IMR-90 (cell line): ENCODE measurements at regions not wholly inside any gene's neighbourhood (a gene's known extent, or its start where the extent isn't known, plus 50 kb on each side); places are given as distances from the start of the nearest gene placed in this dataset.
A peak's percentile ranks its signal among the peaks of the same experiment; 100 is the strongest.

Source experiments
- ATAC-seq: fragments of 200-7000 bp; cut with Tn5 transposase; 2 replicates; pipeline ENCODE4 v1.9.1; 2020; ENCODE audit warnings: low read depth, mild to moderate bottlenecking, moderate library complexity
- BruUV-seq: library from RNA; stranded (reverse); fragments of 400-500 nt; replicated peaks from 2 replicates; lab custom pipeline; 2021; lab: Mats Ljungman, UMichigan
- CTCF ChIA-PET: fragments of 300-600 bp; formaldehyde crosslinking; extraction: SDS; loops from one replicate; lab custom pipeline; 2021; ENCODE audit warnings: antibody characterized with exemption; lab: Yijun Ruan, JAX
- POLR2A ChIA-PET: fragments of 300-600 bp; sonication (Branson Sonifier 250); formaldehyde crosslinking; loops from one replicate; lab custom pipeline; 2022; ENCODE audit warnings: antibody characterized with exemption; ENCODE audit not compliant: unreplicated experiment; lab: Charles Lee
- DNase-seq: peaks from one replicate; pipeline ENCODE4 v3.0.0; 2013
- H2AFZ ChIP-seq: replicated peaks from 2 replicates; pipeline ENCODE3; 2013; ENCODE audit warnings: low read length, mild to moderate bottlenecking; ENCODE audit not compliant: poor library complexity
- H2AK5ac ChIP-seq: 2 replicates; pipeline ENCODE4 v1.6.1; 2013; ENCODE audit warnings: low read depth, low read length, inconsistent platforms
- H2AK9ac ChIP-seq: replicated peaks from 2 replicates; pipeline ENCODE3; 2013; ENCODE audit warnings: mild to moderate bottlenecking, low read depth, low read length, moderate library complexity; ENCODE audit not compliant: poor library complexity
- H2BK120ac ChIP-seq: 2 replicates; pipeline ENCODE4 v1.6.1; 2013; ENCODE audit warnings: low read depth, low read length, inconsistent platforms
- H2BK15ac ChIP-seq: 3 replicates; pipeline ENCODE4 v1.6.1; 2013; ENCODE audit warnings: low read depth, low read length, inconsistent platforms
- H2BK20ac ChIP-seq: 2 replicates; pipeline ENCODE4 v1.6.1; 2013; ENCODE audit warnings: low read depth, mild to moderate bottlenecking, inconsistent platforms, low read length, moderate library complexity
- H2BK5ac ChIP-seq: 2 replicates; pipeline ENCODE4 v1.6.1; 2013; ENCODE audit warnings: mild to moderate bottlenecking, low read depth, low read length, inconsistent platforms; ENCODE audit not compliant: poor library complexity, severe bottlenecking
- H3K14ac ChIP-seq: replicated peaks from 2 replicates; pipeline ENCODE4 v1.6.1; 2013; ENCODE audit warnings: low read depth, low read length, inconsistent platforms
- H3K18ac ChIP-seq: 2 replicates; pipeline ENCODE4 v1.6.1; 2013; ENCODE audit warnings: low read depth, low read length, control low read depth
- H3K23ac ChIP-seq: 2 replicates; pipeline ENCODE4 v1.6.1; 2013; ENCODE audit warnings: low read depth, low read length, inconsistent platforms
- H3K27ac ChIP-seq: 2 replicates; pipeline ENCODE4 v1.5.1; 2013; ENCODE audit warnings: mild to moderate bottlenecking, control low read depth, low read length; ENCODE audit not compliant: insufficient read depth
- H3K27me3 ChIP-seq: 2 replicates; pipeline ENCODE4 v1.6.1; 2013; ENCODE audit warnings: low read length; ENCODE audit not compliant: control insufficient read depth, insufficient read depth
- H3K36me3 ChIP-seq: 2 replicates; pipeline ENCODE4 v1.6.1; 2013; ENCODE audit warnings: low read length, mixed read lengths; ENCODE audit not compliant: control insufficient read depth, insufficient read depth
- H3K4ac ChIP-seq: 2 replicates; pipeline ENCODE4 v1.6.1; 2013; ENCODE audit warnings: low read depth, low read length, inconsistent platforms
- H3K4me1 ChIP-seq: 2 replicates; pipeline ENCODE4 v1.6.1; 2013; ENCODE audit warnings: low read length, mixed read lengths; ENCODE audit not compliant: control insufficient read depth, insufficient read depth
- H3K4me2 ChIP-seq: 2 replicates; pipeline ENCODE4 v1.6.1; 2013; ENCODE audit warnings: low read depth, mild to moderate bottlenecking, control low read depth, low read length, moderate library complexity
- H3K4me3 ChIP-seq: 2 replicates; pipeline ENCODE4 v1.5.1; 2013; ENCODE audit warnings: low read depth, mild to moderate bottlenecking, control low read depth, low read length, moderate library complexity; ENCODE audit not compliant: insufficient read depth
- H3K56ac ChIP-seq: 2 replicates; pipeline ENCODE4 v1.6.1; 2013; ENCODE audit warnings: low read length, inconsistent platforms; ENCODE audit not compliant: insufficient read depth; ENCODE audit errors: extremely low read depth
- H3K79me1 ChIP-seq, 2 experiments: 2 replicates each; pipeline ENCODE4 v1.6.1; 2013; ENCODE audit warnings: low read length in 2 of 2, inconsistent platforms in 1 of 2, low read depth in 1 of 2
- H3K9ac ChIP-seq: 2 replicates; pipeline ENCODE4 v1.6.1; 2013; ENCODE audit warnings: low read depth, low read length, control low read depth
- H3K9me1 ChIP-seq: 2 replicates; pipeline ENCODE4 v1.6.1; 2013; ENCODE audit warnings: low read length, inconsistent platforms; ENCODE audit not compliant: insufficient read depth
- H3K9me3 ChIP-seq: 2 replicates; pipeline ENCODE4 v1.6.1; 2013; ENCODE audit warnings: low read length; ENCODE audit not compliant: control insufficient read depth, insufficient read depth
- H4K20me1 ChIP-seq: 2 replicates; pipeline ENCODE4 v1.6.1; 2013; ENCODE audit warnings: low read length, inconsistent platforms; ENCODE audit not compliant: insufficient read depth
- H4K5ac ChIP-seq: 2 replicates; pipeline ENCODE4 v1.6.1; 2013; ENCODE audit warnings: mild to moderate bottlenecking, low read depth, low read length, control low read depth
- H4K8ac ChIP-seq, 2 experiments: 2 replicates each; pipeline ENCODE4 v1.6.1; 2013; ENCODE audit warnings: low read depth in 2 of 2, low read length in 2 of 2, control low read depth in 1 of 2, inconsistent platforms in 1 of 2
- H4K91ac ChIP-seq: 2 replicates; pipeline ENCODE4 v1.6.1; 2013; ENCODE audit warnings: low read depth, low read length, inconsistent platforms; ENCODE audit not compliant: insufficient read depth
- CEBPB ChIP-seq: IDR thresholded peaks from 2 replicates; pipeline ENCODE4 v1.6.1; 2012; ENCODE audit warnings: low read depth, low read length, improper control_type of control experiment
- MXI1 ChIP-seq: IDR thresholded peaks from 2 replicates; pipeline ENCODE4 v1.6.1; 2012; ENCODE audit warnings: low read depth, mild to moderate bottlenecking, low read length, moderate library complexity, borderline replicate concordance
- NFE2L2 ChIP-seq: fragments of 150-350 bp; IDR thresholded peaks from 2 replicates; pipeline ENCODE4 v1.6.1; 2016; ENCODE audit warnings: low read depth, mild to moderate bottlenecking, low read length
- RAD21 ChIP-seq: IDR thresholded peaks from 2 replicates; pipeline ENCODE4 v1.6.1; 2012; ENCODE audit warnings: low read length, improper control_type of control experiment
- WGBS, 2 experiments: methylation state at CpG; one replicate each; pipeline versions ENCODE4 v1.1.5 to v1.1.7; 2013; ENCODE audit warnings: missing lambda C conversion rate in 2 of 2; ENCODE audit not compliant: insufficient read length in 1 of 2; ENCODE audit errors: extremely low coverage in 2 of 2; 5-methylcytosine and 5-hydroxymethylcytosine counted together
- dilution Hi-C: fragments of 300-500 bp; cut with HindIII; formaldehyde crosslinking; loops from one replicate; pipeline ENCODE4 v1.14.3; 2018; ENCODE audit warnings: low sequenced_read_pairs; ENCODE audit not compliant: unreplicated experiment
- in situ Hi-C: fragments of 300-500 bp; cut with MboI; formaldehyde crosslinking; loops from 3 replicates; pipeline ENCODE4 v1.14.3; 2019; ENCODE audit warnings: low sequenced_read_pairs, inconsistent platforms, mixed read lengths
- intact Hi-C: fragments of 100-400 bp; cut with micrococcal nuclease; formaldehyde crosslinking; loops from 2 replicates; pipeline ENCODE4 v1.10.0; 2022
- TF ChIP-seq, protein P1 (sequence below): fragments of 150-350 bp; IDR thresholded peaks from 2 replicates; pipeline ENCODE4 v1.6.1; 2016; ENCODE audit warnings: low read depth, mild to moderate bottlenecking, low read length, moderate library complexity, borderline replicate concordance

- no peak overlapping the region for H2BK15ac ChIP-seq
- H2BK120ac ChIP-seq: no peak overlapping the region
- no TSS peak for BruUV-seq
- H4K20me1 ChIP-seq: no peaks in the 10 kb centered on the region
- peaks cover 13% of the 10 kb centered on the region for H3K4me1 ChIP-seq
- no peak overlapping the region for H3K4me2 ChIP-seq
- POLR2A ChIA-PET: interaction anchor here (0.5 kb wide), 1 partner anchor 59 kb away, joined by 7 read pairs; no protein-coding TSS in a partner anchor
- DNase-seq (no peak), ATAC-seq (no peak)
- CTCF ChIA-PET: no interaction called here
- H3K27ac ChIP-seq: no peak overlapping the region
- H2AFZ ChIP-seq: no peak overlapping the region
- intact Hi-C loops: no loop called here
- no peak overlapping the region for H4K91ac ChIP-seq
- TF ChIP-seq, protein P1, sequence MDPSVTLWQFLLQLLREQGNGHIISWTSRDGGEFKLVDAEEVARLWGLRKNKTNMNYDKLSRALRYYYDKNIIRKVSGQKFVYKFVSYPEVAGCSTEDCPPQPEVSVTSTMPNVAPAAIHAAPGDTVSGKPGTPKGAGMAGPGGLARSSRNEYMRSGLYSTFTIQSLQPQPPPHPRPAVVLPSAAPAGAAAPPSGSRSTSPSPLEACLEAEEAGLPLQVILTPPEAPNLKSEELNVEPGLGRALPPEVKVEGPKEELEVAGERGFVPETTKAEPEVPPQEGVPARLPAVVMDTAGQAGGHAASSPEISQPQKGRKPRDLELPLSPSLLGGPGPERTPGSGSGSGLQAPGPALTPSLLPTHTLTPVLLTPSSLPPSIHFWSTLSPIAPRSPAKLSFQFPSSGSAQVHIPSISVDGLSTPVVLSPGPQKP: no peak
- TF ChIP-seq NFE2L2 (peak; percentile 84), MXI1 (no peak), CEBPB (no peak), RAD21 (no peak)
- no CpG with 5 or more reads among the region's 6 CpGs for WGBS, 2 experiments
- no peak overlapping the region; the same call in 1 of the 2 replicates for H3K23ac ChIP-seq
- H3K9me3 ChIP-seq: no peaks in the 10 kb centered on the region
- H2BK20ac ChIP-seq: peak overlapping the region; percentile 34; the same call in 1 of the 2 replicates
- no peak overlapping the region for H2AK9ac ChIP-seq
- in situ Hi-C loops: no loop called here
- no peak overlapping the region for H3K4ac ChIP-seq
- no peak overlapping the region for H4K5ac ChIP-seq
- H3K9me1 ChIP-seq: peaks cover 3% of the 10 kb centered on the region
- no peaks in the 10 kb centered on the region for H3K79me1 ChIP-seq
- H3K36me3 ChIP-seq: no peaks in the 10 kb centered on the region
- no peak overlapping the region for H2AK5ac ChIP-seq
- H3K56ac ChIP-seq: no peak overlapping the region
- H3K9ac ChIP-seq: no peak overlapping the region
- 0 out of 2 replicates have a peak overlapping the region, but pooled peaks have one; percentile 58 for H3K14ac ChIP-seq
- H3K4me3 ChIP-seq: no peak overlapping the region
- H3K18ac ChIP-seq: peak overlapping the region; percentile 29; the same call in 1 of the 2 replicates
- no peak overlapping the region for H2BK5ac ChIP-seq
- no peak overlapping the region for H4K8ac ChIP-seq
- H3K27me3 ChIP-seq: no peaks in the 10 kb centered on the region
- dilution Hi-C loops: no loop called here
Measured at GRCh38 chr3:117657278-117657677, 947.7 kb downstream of the TUSC7 start.
